Stimulated activated effector memory CD8-positive, alpha-beta T cell treated with anti-CD3 and anti-CD28 coated beads, Interleukin-12 subunit alpha, Interleukin-12 subunit beta, amount 100 ng/mL, for 72 hours (primary cell): ENCODE measurements at regions not wholly inside any gene's neighbourhood (a gene's known extent, or its start where the extent isn't known, plus 50 kb on each side); places are given as distances from the start of the nearest gene placed in this dataset.

Source experiments
- ATAC-seq: fragments of 150-1000 bp; cut with Tn5 transposase; 2 replicates; pipeline ENCODE4 v1.10.0; 2021
- DNase-seq, 2 donors: peaks; one replicate each; pipeline ENCODE4 v3.0.0; 2021 to 2022; ENCODE audit warnings: low spot score in 2 of 2
- H3K27ac Mint-ChIP-seq: one replicate; pipeline ENCODE4 v1.8.0; 2022; ENCODE audit warnings: mild to moderate bottlenecking, mixed read lengths
- H3K36me3 Mint-ChIP-seq: one replicate; pipeline ENCODE4 v1.8.0; 2022; ENCODE audit warnings: mild to moderate bottlenecking, mixed read lengths
- H3K4me1 Mint-ChIP-seq: one replicate; pipeline ENCODE4 v1.8.0; 2022; ENCODE audit warnings: mixed read lengths
- H3K4me3 Mint-ChIP-seq: one replicate; pipeline ENCODE4 v1.8.0; 2022; ENCODE audit warnings: mild to moderate bottlenecking, mixed read lengths
- H3K9me3 Mint-ChIP-seq: one replicate; pipeline ENCODE4 v1.8.0; 2022; ENCODE audit warnings: mixed read lengths

DNA sequence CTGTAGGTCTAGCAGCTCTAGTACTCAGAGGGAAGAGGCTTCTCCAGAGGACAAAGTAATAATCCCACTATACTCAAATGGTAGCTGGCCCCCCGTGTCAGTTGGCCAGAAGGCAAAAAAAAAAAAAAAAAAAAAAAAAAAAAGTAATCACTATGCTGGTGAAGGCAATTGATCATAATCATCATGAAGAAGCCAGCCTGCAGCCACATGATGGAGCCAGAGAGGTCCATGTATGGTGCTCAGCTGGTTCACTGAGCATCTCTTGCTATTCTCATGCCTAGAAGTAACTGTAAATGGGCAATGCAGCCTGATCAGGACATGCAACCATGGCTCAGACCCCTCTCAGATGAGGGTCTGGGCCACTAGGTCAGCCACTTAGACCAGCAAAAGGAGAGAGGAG lies 378.8 kb downstream of the MED13L start:
- H3K4me3 Mint-ChIP-seq = no peak overlapping the region

DNA sequence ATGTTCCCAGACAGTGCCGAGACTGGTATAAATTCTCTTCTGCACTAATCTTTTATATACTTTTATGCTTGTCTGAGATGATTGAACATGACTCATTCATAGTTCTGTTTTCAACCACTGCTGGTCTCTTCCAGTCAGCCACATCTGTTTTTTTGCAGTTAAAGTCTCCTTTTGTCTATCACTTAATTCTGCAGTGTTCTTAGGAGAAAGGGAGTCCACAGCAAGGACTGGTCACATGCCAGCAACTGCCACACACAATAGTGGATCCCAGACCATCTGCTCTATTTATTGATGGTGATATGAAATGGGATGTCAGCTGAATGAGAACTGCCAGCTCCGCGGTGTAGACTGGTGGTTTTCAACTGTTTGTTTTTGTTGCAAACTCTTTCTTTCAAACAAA lies 379.8 kb downstream of the MED13L start:
- no peak for ATAC-seq
- Mint-ChIP-seq H3K36me3 (no peaks in the 10 kb centered on the region), H3K4me3 (no peak overlapping the region), H3K4me1 (no peaks in the 10 kb centered on the region), H3K27ac (no peak overlapping the region), H3K9me3 (peaks cover 4% of the 10 kb centered on the region)
- DNase-seq = no peak

More for the DNA sequence above, 378.8 kb downstream of the MED13L start:
- Mint-ChIP-seq H3K9me3 (peaks cover 7% of the 10 kb centered on the region), H3K27ac (no peak overlapping the region), H3K36me3 (no peaks in the 10 kb centered on the region), H3K4me1 (no peaks in the 10 kb centered on the region)
- DNase-seq (no peak), ATAC-seq (no peak)

DNA sequence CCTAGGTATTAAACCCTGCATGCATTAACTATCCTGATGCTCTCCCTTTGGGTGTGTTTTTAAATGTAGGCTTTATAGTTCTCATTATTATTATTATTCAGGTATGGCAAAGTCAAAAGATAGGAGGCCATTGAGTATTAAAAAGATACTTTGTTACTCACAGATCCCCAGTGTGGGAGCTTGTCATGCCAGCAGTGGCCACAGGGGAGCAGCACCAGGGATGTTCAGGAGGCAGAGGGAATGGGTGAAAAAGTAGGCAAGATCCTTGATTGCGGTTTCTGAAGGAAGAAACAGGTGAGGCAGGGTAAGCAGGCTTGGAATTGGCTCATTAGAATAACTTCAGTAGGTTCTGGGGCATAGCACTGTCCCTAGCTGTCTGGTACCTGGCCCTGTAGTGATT lies 382.2 kb downstream of the MED13L start:
- H3K9me3 Mint-ChIP-seq = peaks cover 4% of the 10 kb centered on the region
- H3K4me3 Mint-ChIP-seq = no peak overlapping the region
- no peaks in the 10 kb centered on the region for H3K4me1 Mint-ChIP-seq
- no peak for DNase-seq
- no peak for ATAC-seq
- no peak overlapping the region for H3K27ac Mint-ChIP-seq
- no peaks in the 10 kb centered on the region for H3K36me3 Mint-ChIP-seq

DNA sequence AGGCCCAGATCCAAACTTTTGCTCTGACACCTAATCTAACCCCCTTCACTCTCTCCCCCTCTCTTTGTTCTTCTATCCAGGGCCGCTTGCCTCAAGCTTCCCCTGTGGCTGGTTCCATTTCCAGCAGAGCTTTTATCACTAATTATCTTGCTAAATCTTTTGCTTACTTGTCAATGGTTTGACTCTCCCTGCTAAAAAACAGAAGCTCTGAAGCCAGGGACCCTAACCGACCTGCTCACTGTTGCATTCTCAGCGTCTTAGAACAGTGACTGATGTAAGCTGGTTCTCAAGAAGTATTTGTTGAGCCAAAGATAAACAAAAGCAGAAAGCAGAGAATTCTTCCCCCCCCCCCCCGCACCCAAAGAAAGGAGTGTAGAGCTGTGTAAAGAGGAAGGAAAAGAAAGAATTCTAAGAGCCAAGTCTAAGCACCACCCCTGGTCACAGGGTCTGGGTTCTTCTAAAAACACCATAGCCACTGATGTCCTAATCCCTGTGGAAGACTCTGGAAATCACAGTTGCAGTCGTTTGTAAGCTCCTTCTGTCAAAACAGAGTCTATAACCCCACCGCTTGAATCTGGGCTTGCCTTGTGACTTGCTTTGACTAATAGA lies 385.8 kb downstream of the MED13L start:
- DNase-seq (no peak), ATAC-seq (no peak)
- H3K36me3 Mint-ChIP-seq = no peaks in the 10 kb centered on the region
- no peaks in the 10 kb centered on the region for H3K4me1 Mint-ChIP-seq
- H3K27ac Mint-ChIP-seq = no peak overlapping the region
- no peak overlapping the region for H3K4me3 Mint-ChIP-seq
- H3K9me3 Mint-ChIP-seq = peaks cover 4% of the 10 kb centered on the region

DNA sequence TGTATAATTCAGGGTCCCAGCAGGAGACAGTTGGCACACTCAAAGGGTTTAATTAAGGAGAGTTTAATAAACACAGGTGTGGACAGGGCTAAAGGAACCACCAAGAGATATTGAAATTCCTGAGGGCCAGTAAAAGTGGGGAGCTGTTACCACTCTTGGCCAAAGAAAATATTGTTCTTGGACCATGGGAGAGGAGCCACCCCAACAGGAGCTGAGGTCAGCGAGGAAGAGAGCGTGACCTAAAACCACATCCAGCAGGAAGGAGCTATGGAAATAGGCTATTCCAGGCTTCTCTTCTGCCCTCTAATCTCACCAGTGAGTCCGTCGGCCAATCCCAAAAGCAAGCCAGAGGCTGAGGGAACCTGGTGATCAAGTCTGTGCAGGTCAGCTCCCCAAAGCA lies 390.8 kb downstream of the MED13L start:
- Mint-ChIP-seq H3K36me3 (no peaks in the 10 kb centered on the region), H3K4me1 (no peaks in the 10 kb centered on the region), H3K27ac (no peak overlapping the region), H3K9me3 (no peaks in the 10 kb centered on the region), H3K4me3 (no peak overlapping the region)
- ATAC-seq = no peak
- DNase-seq = no peak

DNA sequence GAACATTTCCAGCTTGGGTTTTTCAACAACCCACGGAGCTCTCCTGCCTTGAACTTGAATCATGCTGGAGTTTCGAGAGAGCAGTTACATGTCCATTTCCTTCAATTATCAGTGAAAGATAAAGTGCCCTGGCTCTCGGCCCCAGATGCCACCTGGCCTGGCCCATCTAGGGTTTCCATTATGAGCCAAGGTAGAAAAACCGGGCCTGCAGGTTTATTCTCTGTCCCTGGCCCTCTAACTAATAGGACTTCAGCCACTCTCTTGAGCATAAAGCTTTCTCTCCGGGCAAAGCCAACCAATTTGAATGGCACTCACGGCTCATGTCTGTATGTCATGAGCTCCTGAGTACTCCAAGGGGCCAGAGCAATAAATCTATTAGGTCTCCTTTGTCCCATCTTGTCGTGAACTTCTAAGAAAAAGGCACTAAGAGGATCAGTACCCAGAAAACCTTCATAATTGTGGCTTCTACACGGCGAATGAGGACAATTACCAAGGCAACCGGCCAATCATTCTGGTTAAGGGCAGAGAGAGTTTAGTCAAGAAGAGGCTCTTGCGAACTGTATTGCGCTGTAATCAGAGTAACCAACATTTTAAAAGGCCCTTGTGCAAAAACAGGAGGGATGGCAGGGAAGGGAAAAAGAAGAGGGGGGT lies 392.3 kb downstream of the MED13L start:
- ATAC-seq = no peak
- no peaks in the 10 kb centered on the region for H3K9me3 Mint-ChIP-seq
- DNase-seq = no peak
- H3K4me1 Mint-ChIP-seq = no peaks in the 10 kb centered on the region
- H3K4me3 Mint-ChIP-seq = no peak overlapping the region
- H3K27ac Mint-ChIP-seq = no peak overlapping the region
- no peaks in the 10 kb centered on the region for H3K36me3 Mint-ChIP-seq

DNA sequence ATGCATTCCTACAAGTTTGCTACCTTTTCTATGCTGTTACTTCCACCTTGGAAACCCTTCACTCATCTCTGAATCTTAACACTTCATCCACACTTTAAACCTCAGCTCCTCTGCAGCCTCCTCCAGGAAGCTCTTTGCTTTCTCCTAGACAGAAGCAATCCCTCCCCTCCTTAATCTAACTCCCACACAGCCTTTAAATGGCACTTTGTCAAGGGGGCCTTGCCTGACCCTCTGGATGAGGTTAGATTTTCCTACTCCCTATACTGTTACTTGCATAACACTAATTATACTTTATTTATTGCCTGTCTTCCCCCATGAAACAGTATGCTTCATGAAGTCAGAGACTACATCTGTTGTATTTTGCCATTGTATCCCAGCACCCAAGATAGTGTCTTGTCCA lies 394.6 kb downstream of the MED13L start:
- Mint-ChIP-seq H3K4me3 (no peak overlapping the region), H3K9me3 (peaks cover 2% of the 10 kb centered on the region), H3K36me3 (no peaks in the 10 kb centered on the region), H3K27ac (no peak overlapping the region), H3K4me1 (no peaks in the 10 kb centered on the region)
- DNase-seq (no peak), ATAC-seq (no peak)

DNA sequence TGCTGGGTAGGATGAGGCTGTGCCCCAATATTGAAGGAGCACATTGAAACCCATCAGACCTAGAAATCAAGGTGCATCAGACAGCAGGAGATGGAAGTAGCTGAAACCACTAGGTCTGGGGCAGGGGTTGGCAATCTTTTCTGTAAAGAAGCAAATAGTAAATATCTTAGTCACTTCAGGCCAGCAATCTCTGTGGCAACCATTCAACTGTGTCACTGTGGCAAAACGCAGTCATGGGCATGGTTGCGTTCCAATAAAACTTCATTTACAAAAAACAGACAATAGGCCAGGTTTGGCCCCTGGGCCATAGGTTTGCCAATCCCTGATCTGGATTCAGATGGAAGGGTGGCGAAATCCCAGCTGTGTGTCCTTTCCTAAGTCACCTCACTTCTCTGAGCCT lies 397.3 kb downstream of the MED13L start:
- DNase-seq (no peak), ATAC-seq (no peak)
- Mint-ChIP-seq H3K9me3 (peaks cover 2% of the 10 kb centered on the region), H3K27ac (no peak overlapping the region), H3K36me3 (no peaks in the 10 kb centered on the region), H3K4me1 (no peaks in the 10 kb centered on the region), H3K4me3 (no peak overlapping the region)

DNA sequence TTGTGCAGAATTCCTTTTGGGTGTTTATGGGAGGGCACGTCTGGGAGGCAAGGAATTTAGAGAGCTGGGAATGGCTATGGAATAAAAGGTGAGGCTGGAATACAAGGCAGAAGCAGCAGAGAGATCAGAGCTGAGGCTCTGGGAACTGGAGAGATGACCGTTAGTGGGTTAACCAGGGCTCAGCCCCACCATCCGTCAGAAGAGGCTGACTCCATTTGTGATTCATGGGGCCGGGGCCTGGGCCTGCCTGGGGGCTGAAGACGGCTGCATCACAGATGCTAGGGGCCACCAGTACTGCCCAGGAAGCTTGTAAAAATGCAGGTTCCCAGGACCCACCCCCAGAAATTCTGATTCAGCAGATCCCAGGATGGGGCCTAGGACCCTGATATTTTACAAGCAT lies 398.1 kb downstream of the MED13L start:
- ATAC-seq = no peak
- Mint-ChIP-seq H3K36me3 (no peaks in the 10 kb centered on the region), H3K9me3 (peaks cover 6% of the 10 kb centered on the region), H3K4me3 (no peak overlapping the region), H3K27ac (no peak overlapping the region), H3K4me1 (no peaks in the 10 kb centered on the region)
- no peak for DNase-seq

DNA sequence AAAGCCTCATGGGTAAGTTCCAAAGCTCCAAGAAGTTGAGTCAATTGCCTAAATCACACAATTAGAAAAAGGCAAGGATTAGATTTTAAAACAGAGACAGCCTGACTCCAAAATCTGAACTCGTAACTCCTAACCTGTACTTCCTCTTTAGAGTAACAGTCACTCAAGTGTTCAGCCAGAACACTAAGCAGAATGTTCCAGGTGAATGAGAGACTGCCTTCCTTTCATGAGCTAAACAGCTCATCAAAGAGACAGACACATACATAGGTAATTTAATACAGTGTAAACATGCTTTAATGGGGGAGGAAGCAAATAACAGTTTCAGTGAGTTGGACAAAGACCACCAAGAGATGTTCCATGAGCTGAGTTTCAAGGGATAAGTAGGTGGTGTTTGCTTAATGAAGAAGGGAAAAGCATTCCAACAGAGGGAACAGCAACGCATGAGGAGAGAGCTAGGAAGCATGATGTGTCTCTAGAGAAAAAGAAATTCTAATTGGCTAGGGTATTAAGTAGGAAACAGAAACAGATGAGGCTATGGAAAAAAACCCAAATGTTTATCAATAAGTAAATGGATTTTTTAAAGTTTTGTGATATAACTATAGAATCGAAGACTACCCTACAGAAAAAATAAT lies 403.9 kb downstream of the MED13L start:
- Mint-ChIP-seq H3K4me3 (no peak overlapping the region), H3K9me3 (peaks cover 4% of the 10 kb centered on the region), H3K4me1 (no peaks in the 10 kb centered on the region), H3K36me3 (no peaks in the 10 kb centered on the region), H3K27ac (no peak overlapping the region)
- no peak for ATAC-seq
- DNase-seq = no peak

DNA sequence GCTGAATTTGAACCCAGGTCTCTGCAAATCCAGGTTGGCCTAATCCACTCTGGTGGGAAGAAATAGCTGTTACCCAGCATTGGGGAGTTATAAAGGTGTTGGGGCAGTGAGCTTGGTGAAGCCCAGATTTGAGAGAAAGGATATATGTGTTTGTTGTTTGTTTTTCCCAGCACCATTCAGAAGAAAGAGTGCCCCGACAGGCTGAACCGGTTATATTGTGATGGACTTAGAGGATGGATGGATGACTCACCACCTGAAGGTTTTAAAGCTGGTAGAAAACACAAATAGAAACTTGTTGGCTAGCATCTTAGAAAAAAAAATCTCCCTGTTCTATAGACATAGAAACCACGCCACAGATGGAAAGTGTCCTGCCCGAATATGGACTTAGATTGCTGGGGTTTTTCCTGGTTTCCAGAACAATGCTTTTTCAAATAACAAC lies 404.6 kb downstream of the MED13L start:
- Mint-ChIP-seq H3K9me3 (peaks cover 4% of the 10 kb centered on the region), H3K27ac (no peak overlapping the region), H3K4me3 (no peak overlapping the region), H3K4me1 (no peaks in the 10 kb centered on the region), H3K36me3 (no peaks in the 10 kb centered on the region)
- no peak for ATAC-seq
- no peak for DNase-seq

DNA sequence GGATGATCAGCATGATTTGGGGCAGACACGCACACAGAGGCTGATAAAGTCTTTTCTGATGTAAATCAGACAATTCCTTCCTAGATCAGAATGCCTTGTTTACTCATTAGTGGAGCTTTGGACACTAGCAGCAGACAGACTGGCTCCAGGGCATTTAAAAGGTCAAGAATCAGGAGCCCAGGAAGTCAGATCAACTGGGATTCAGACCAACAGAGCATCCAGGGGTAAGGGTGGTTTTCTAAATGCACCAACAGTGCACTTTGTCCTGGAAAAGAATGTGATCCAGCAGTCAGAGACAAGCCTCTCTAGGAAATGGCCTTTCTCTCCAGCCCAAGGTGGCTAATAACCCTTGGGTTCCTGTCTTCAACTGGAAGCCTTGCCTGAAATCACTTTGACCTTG lies 405.3 kb downstream of the MED13L start:
- no peaks in the 10 kb centered on the region for H3K36me3 Mint-ChIP-seq
- no peaks in the 10 kb centered on the region for H3K4me1 Mint-ChIP-seq
- ATAC-seq = no peak
- no peak overlapping the region for H3K27ac Mint-ChIP-seq
- H3K9me3 Mint-ChIP-seq = peaks cover 4% of the 10 kb centered on the region
- DNase-seq = no peak
- H3K4me3 Mint-ChIP-seq = no peak overlapping the region

DNA sequence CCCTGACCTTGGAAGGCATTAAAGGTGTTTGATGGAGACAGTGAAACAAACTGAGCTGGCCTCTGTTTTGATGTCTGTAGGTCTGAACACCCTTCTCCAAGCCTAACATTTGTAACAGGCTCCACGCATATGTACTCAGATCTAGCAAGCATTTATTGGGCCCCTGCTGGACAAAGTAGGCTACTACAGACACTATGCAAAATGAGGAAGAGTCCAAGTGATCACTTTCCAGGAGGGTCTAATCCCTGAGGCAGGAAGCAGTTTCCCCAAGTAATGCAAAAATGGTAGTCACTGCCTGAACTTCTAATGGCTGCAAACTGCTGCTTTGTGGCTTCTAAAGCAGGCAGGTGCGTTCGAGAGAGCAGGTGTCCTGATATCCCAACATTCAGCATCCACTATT lies 405.8 kb downstream of the MED13L start:
- no peak for DNase-seq
- Mint-ChIP-seq H3K4me3 (no peak overlapping the region), H3K9me3 (peaks cover 4% of the 10 kb centered on the region), H3K36me3 (no peaks in the 10 kb centered on the region), H3K4me1 (no peaks in the 10 kb centered on the region), H3K27ac (no peak overlapping the region)
- peak; percentile 34 for ATAC-seq

DNA sequence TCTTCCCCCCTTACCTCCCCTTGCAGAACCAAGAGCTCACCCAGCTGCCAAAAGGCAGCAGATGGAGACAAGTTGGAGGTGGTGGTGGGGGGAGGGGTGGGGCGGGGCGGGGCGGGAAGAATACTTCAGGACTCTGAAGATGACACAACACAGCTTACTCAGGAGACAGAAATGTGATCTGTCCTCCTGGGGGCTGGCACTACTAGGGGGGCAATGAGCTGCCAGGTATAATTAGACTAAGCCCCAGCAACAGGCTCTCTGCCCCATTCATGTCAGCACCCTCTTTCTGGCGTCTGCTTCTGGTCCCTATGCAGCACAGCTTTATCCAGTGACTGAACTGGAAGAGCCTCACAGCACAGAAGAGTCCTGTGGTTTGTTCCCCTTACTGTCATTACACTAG lies 407.0 kb downstream of the MED13L start:
- Mint-ChIP-seq H3K36me3 (no peaks in the 10 kb centered on the region), H3K27ac (no peak overlapping the region), H3K4me3 (no peak overlapping the region), H3K4me1 (no peaks in the 10 kb centered on the region), H3K9me3 (peaks cover 4% of the 10 kb centered on the region)
- DNase-seq (no peak), ATAC-seq (no peak)

DNA sequence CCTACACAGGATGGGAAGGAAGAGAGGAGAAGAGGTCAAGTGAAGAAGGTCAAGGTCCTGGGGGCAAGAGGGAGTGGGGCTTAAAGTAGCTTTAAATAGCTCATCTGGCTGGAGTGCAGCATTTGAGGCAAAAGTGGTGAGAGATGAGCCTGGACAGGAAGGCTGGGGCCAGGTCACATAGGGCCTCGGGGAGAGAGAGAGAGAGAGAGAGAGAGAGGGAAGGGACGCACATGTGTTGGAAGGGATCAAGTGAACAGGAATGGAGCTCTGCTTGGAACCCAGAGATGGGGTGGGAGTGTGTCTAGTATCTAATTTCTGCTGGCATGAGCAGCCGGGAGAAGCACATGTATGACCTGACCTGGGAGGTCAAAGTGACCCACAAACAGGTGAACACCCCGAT lies 407.5 kb downstream of the MED13L start:
- H3K9me3 Mint-ChIP-seq = peaks cover 4% of the 10 kb centered on the region
- no peak overlapping the region for H3K4me3 Mint-ChIP-seq
- no peak for ATAC-seq
- no peak for DNase-seq
- no peak overlapping the region for H3K27ac Mint-ChIP-seq
- H3K4me1 Mint-ChIP-seq = no peaks in the 10 kb centered on the region
- H3K36me3 Mint-ChIP-seq = no peaks in the 10 kb centered on the region

DNA sequence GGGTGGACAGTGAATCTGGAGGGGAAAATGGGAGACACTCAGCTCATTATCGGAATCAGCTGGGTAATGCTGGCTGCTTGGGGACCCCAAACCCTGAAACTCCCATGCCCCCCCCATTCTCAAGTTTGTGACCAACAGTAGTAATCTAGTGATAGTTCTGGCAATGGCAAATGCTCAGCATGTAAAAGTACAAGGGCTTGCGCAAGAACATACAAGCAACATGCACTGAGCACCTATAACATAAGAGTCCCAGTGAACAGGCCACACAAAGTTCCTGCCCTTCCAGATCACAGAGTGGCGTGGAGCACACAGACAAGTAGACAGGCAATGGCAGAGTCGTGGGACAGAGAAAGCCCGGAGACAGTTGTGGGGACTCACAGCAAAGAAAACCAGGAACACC lies 407.9 kb downstream of the MED13L start:
- ATAC-seq = no peak

More for the DNA sequence above, 407.9 kb downstream of the MED13L start:
- Mint-ChIP-seq H3K4me1 (no peaks in the 10 kb centered on the region), H3K27ac (no peak overlapping the region), H3K36me3 (no peaks in the 10 kb centered on the region), H3K4me3 (no peak overlapping the region), H3K9me3 (peaks cover 2% of the 10 kb centered on the region)
- no peak for DNase-seq
